Ishikawa (cell line): ENCODE measurements at regions not wholly inside any gene's neighbourhood (a gene's known extent, or its start where the extent isn't known, plus 50 kb on each side); places are given as distances from the start of the nearest gene placed in this dataset.

Experiments
- CEBPB ChIP-seq: IDR thresholded peaks from 2 replicates; pipeline ENCODE4 v1.6.1; 2012
- CREB1 ChIP-seq: IDR thresholded peaks from 2 replicates; pipeline ENCODE4 v1.6.1; 2012; ENCODE audit warnings: low read depth
- EGR1 ChIP-seq: IDR thresholded peaks from 2 replicates; pipeline ENCODE4 v1.6.1; 2012
- EP300 ChIP-seq: IDR thresholded peaks from 2 replicates; pipeline ENCODE4 v1.6.1; 2012; ENCODE audit warnings: borderline replicate concordance
- FOXM1 ChIP-seq: IDR thresholded peaks from 2 replicates; pipeline ENCODE4 v1.6.1; 2012; ENCODE audit warnings: low read depth, borderline replicate concordance
- MAX ChIP-seq: IDR thresholded peaks from 2 replicates; pipeline ENCODE4 v1.6.1; 2012
- NFIC ChIP-seq: IDR thresholded peaks from 2 replicates; pipeline ENCODE4 v1.6.1; 2012
- RAD21 ChIP-seq: IDR thresholded peaks from 2 replicates; pipeline ENCODE4 v1.6.1; 2012; ENCODE audit warnings: low read depth
- REST ChIP-seq: IDR thresholded peaks from 2 replicates; pipeline ENCODE4 v1.6.1; 2012; ENCODE audit warnings: low read depth, mild to moderate bottlenecking
- TAF1 ChIP-seq: IDR thresholded peaks from 2 replicates; pipeline ENCODE4 v1.6.1; 2012; ENCODE audit warnings: low read depth, mild to moderate bottlenecking
- TCF12 ChIP-seq: IDR thresholded peaks from 2 replicates; pipeline ENCODE4 v1.6.1; 2012; ENCODE audit warnings: low read depth
- TEAD4 ChIP-seq: IDR thresholded peaks from 2 replicates; pipeline ENCODE4 v1.6.1; 2012
- USF1 ChIP-seq: IDR thresholded peaks from 2 replicates; pipeline ENCODE4 v1.6.1; 2012
- YY1 ChIP-seq: IDR thresholded peaks from 2 replicates; pipeline ENCODE4 v1.6.1; 2012; ENCODE audit warnings: low read depth
- ZBTB7A ChIP-seq: IDR thresholded peaks from 2 replicates; pipeline ENCODE4 v1.6.1; 2012; ENCODE audit warnings: low read depth

- TF ChIP-seq CEBPB (no peak), REST (no peak), RAD21 (no peak), CREB1 (no peak), TAF1 (no peak), EP300 (no peak), TCF12 (no peak), ZBTB7A (no peak), FOXM1 (no peak), EGR1 (no peak), YY1 (no peak), TEAD4 (no peak), MAX (no peak), USF1 (no peak), NFIC (no peak)
These were observed 299.3 kb downstream of the NDFIP2 start for GRCh38 chr13:79780240-79780639.

- TF ChIP-seq EP300: no peak
- no peak for TF ChIP-seq CEBPB
- no peak for TF ChIP-seq CREB1
- no peak for TF ChIP-seq EGR1
- TF ChIP-seq REST: no peak
These were observed 298.8 kb downstream of the NDFIP2 start for GRCh38 chr13:79779761-79780160.

- TF ChIP-seq TAF1 (no peak), CREB1 (no peak), USF1 (no peak), YY1 (no peak), REST (no peak), RAD21 (no peak), TCF12 (no peak), MAX (no peak), EGR1 (no peak), CEBPB (no peak), NFIC (no peak), FOXM1 (no peak), EP300 (no peak), TEAD4 (no peak), ZBTB7A (no peak)
These were observed 297.9 kb downstream of the NDFIP2 start for GRCh38 chr13:79778741-79779460.

GRCh38 chr13:79777504-79777903 lies 296.5 kb downstream of the NDFIP2 start:
- no peak for TF ChIP-seq FOXM1
- no peak for TF ChIP-seq RAD21
- no peak for TF ChIP-seq USF1
- TF ChIP-seq YY1: no peak
- no peak for TF ChIP-seq TEAD4
- no peak for TF ChIP-seq EP300
- TF ChIP-seq MAX: no peak
- no peak for TF ChIP-seq CEBPB
- no peak for TF ChIP-seq NFIC
- no peak for TF ChIP-seq TCF12
- TF ChIP-seq EGR1: no peak
- no peak for TF ChIP-seq TAF1
- no peak for TF ChIP-seq ZBTB7A
